Caco-2 (cell line): ENCODE measurements at regions not wholly inside any gene's neighbourhood (a gene's known extent, or its start where the extent isn't known, plus 50 kb on each side); places are given as distances from the start of the nearest gene placed in this dataset.

ENCODE experiments used
- BruUV-seq: library from RNA; stranded (reverse); fragments of 400-500 nt; replicated peaks from 2 replicates; lab custom pipeline; 2021; lab: Mats Ljungman, UMichigan
- CTCF ChIA-PET: fragments of 300-600 bp; sonication (Branson Sonifier 250); formaldehyde crosslinking; loops from one replicate; lab custom pipeline; 2022; ENCODE audit warnings: antibody characterized with exemption; lab: Charles Lee
- POLR2A ChIA-PET: fragments of 300-600 bp; sonication (Branson Sonifier 250); formaldehyde crosslinking; loops from one replicate; lab custom pipeline; 2022; ENCODE audit warnings: antibody characterized with exemption; lab: Charles Lee
- DNase-seq, 2 experiments: peaks; one replicate each; pipeline versions ENCODE4 v3.0.0 to v3.0.0-alpha.2; 2020 to 2022
- H3K27me3 ChIP-seq: replicated peaks from 2 replicates; pipeline ENCODE4 v1.6.0; 2011; ENCODE audit warnings: low read length; ENCODE audit not compliant: control insufficient read depth, insufficient read depth
- H3K36me3 ChIP-seq: 2 replicates; pipeline ENCODE4 v1.5.1; 2011; ENCODE audit warnings: low read length; ENCODE audit not compliant: control insufficient read depth, insufficient read depth
- H3K4me1 ChIP-seq: fragments of 250-450 bp; sonication (Bioruptor Pico); 2 replicates; pipeline ENCODE4 v1.5.1; 2020; ENCODE audit warnings: mild to moderate bottlenecking
- H3K4me3 ChIP-seq: 2 replicates; pipeline ENCODE4 v1.5.1; 2011; ENCODE audit warnings: low read depth, mild to moderate bottlenecking, control low read depth, low read length
- H3K9me3 ChIP-seq: fragments of 250-450 bp; sonication (Bioruptor Pico); 2 replicates; pipeline ENCODE4 v1.5.1; 2020; ENCODE audit warnings: mild to moderate bottlenecking, moderate library complexity
- H3K27ac Mint-ChIP-seq: one replicate; pipeline ENCODE4 v1.8.0; 2022; ENCODE audit warnings: mixed read lengths; ENCODE audit not compliant: unreplicated experiment
- H3K27me3 Mint-ChIP-seq: one replicate; pipeline ENCODE4 v1.8.0; 2022; ENCODE audit warnings: mixed read lengths; ENCODE audit not compliant: insufficient read depth, unreplicated experiment
- H3K36me3 Mint-ChIP-seq: one replicate; pipeline ENCODE4 v1.8.0; 2022; ENCODE audit warnings: mild to moderate bottlenecking, mixed read lengths; ENCODE audit not compliant: insufficient read depth, unreplicated experiment
- H3K4me1 Mint-ChIP-seq: one replicate; pipeline ENCODE4 v1.8.0; 2022; ENCODE audit warnings: low read depth, mixed read lengths; ENCODE audit not compliant: unreplicated experiment
- H3K4me3 Mint-ChIP-seq: one replicate; pipeline ENCODE4 v1.8.0; 2022; ENCODE audit warnings: mild to moderate bottlenecking, moderate library complexity, mixed read lengths; ENCODE audit not compliant: unreplicated experiment
- H3K9me3 Mint-ChIP-seq: one replicate; pipeline ENCODE4 v1.8.0; 2022; ENCODE audit warnings: mixed read lengths; ENCODE audit not compliant: unreplicated experiment
- intact Hi-C: fragments of 100-400 bp; cut with micrococcal nuclease; formaldehyde crosslinking; loops from one replicate; pipeline ENCODE4 v1.10.0; 2022; ENCODE audit not compliant: unreplicated experiment
- TF ChIP-seq, protein P1 (sequence below), 2 experiments: fragments of 200-600 bp in 1 of 2; IDR thresholded peaks; 1 replicate in 1 of 2; 2 replicates in 1 of 2; pipeline versions ENCODE4 v1.5.1 to v1.8.0; 2011 to 2022; ENCODE audit warnings: antibody characterized with exemption in 1 of 2, control low read depth in 1 of 2, inconsistent platforms in 1 of 2, low read depth in 1 of 2, low read length in 1 of 2, mild to moderate bottlenecking in 1 of 2, moderate library complexity in 1 of 2; ENCODE audit not compliant: insufficient read depth in 1 of 2, severe bottlenecking in 1 of 2, unreplicated experiment in 1 of 2

DNA sequence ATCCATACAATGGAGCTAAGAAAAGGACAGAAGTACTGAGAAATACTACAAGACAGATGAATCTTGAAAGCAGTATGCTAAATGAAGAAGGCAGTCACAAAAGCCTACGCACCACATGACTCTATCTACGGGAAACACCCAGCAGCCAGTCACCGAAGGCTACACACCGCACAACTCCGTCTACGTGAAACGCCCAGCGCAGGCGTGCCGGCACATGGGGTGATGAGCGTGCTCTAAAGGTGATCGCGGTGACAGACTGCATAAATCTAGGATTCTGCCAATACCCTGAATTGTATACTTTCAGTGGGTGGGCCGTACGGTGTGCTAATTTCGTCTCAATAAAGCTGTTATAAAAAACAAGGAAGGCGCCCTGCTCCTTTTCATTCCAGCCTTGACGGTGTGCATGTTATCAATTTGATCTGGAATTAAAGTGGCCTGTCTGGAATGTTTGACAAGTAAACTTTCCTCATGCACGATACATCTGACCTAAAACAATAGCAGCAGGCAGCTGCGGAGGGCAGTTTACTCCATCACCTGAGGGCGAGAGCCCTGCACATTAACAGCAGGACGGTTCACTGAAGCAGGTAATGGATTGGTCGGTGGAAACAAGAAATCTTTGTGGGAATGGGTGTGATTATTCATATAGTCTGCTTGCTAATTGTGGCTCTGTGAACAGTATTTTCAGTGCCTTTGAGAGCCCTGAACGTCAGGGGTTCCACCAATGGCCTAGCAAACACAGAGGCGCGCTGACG lies 86.2 kb upstream of the SALL3 start:
- no peak overlapping the region for H3K4me3 Mint-ChIP-seq
- Histone ChIP-seq H3K4me3 (no peak overlapping the region), H3K27me3 (no peaks in the 10 kb centered on the region), H3K9me3 (no peaks in the 10 kb centered on the region), H3K4me1 (no peaks in the 10 kb centered on the region), H3K36me3 (no peaks in the 10 kb centered on the region)
- H3K4me1 Mint-ChIP-seq: no peaks in the 10 kb centered on the region
- no peaks in the 10 kb centered on the region for H3K9me3 Mint-ChIP-seq
- intact Hi-C loops: no loop called here
- TF ChIP-seq, protein P1, sequence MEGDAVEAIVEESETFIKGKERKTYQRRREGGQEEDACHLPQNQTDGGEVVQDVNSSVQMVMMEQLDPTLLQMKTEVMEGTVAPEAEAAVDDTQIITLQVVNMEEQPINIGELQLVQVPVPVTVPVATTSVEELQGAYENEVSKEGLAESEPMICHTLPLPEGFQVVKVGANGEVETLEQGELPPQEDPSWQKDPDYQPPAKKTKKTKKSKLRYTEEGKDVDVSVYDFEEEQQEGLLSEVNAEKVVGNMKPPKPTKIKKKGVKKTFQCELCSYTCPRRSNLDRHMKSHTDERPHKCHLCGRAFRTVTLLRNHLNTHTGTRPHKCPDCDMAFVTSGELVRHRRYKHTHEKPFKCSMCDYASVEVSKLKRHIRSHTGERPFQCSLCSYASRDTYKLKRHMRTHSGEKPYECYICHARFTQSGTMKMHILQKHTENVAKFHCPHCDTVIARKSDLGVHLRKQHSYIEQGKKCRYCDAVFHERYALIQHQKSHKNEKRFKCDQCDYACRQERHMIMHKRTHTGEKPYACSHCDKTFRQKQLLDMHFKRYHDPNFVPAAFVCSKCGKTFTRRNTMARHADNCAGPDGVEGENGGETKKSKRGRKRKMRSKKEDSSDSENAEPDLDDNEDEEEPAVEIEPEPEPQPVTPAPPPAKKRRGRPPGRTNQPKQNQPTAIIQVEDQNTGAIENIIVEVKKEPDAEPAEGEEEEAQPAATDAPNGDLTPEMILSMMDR (IDR thresholded peaks at IDR 0.05; ENCODE audit: insufficient read depth in 1 of 2, low read depth in 1 of 2, low read length in 1 of 2, severe bottlenecking in 1 of 2, unreplicated experiment in 1 of 2): no peak
- H3K36me3 Mint-ChIP-seq: no peaks in the 10 kb centered on the region
- H3K27ac Mint-ChIP-seq: no peak overlapping the region
- CTCF ChIA-PET: no interaction called here
- no peak for DNase-seq
- POLR2A ChIA-PET: no interaction called here
- BruUV-seq: no TSS peak
- H3K27me3 Mint-ChIP-seq: no peaks in the 10 kb centered on the region

DNA sequence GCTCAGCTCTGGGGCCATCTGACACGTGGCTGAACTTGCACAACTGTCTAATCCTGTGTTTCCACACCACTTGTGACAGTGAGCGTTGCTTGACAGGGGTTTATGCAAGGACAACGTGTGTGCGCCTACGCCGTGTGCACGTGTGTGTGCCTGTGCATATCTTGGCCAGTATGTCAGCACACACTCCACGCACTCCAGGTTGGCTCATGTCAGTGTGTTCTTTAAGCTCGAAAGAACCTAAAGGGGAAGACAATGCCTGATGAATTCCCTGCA lies 85.6 kb upstream of the SALL3 start:
- no TSS peak for BruUV-seq
- Histone ChIP-seq H3K9me3 (no peaks in the 10 kb centered on the region), H3K4me1 (no peaks in the 10 kb centered on the region), H3K27me3 (no peaks in the 10 kb centered on the region), H3K4me3 (no peak overlapping the region), H3K36me3 (no peaks in the 10 kb centered on the region)
- no peak overlapping the region for H3K4me3 Mint-ChIP-seq
- no peaks in the 10 kb centered on the region for H3K27me3 Mint-ChIP-seq
- ChIA-PET POLR2A (no interaction called here), CTCF (no interaction called here)
- no peak overlapping the region for H3K27ac Mint-ChIP-seq
- TF ChIP-seq, protein P1 (IDR thresholded peaks at IDR 0.05; ENCODE audit: insufficient read depth in 1 of 2, low read depth in 1 of 2, low read length in 1 of 2, severe bottlenecking in 1 of 2, unreplicated experiment in 1 of 2): no peak
- H3K9me3 Mint-ChIP-seq: no peaks in the 10 kb centered on the region
- intact Hi-C loops: no loop called here
- H3K4me1 Mint-ChIP-seq: no peaks in the 10 kb centered on the region
- no peak for DNase-seq
- H3K36me3 Mint-ChIP-seq: no peaks in the 10 kb centered on the region

DNA sequence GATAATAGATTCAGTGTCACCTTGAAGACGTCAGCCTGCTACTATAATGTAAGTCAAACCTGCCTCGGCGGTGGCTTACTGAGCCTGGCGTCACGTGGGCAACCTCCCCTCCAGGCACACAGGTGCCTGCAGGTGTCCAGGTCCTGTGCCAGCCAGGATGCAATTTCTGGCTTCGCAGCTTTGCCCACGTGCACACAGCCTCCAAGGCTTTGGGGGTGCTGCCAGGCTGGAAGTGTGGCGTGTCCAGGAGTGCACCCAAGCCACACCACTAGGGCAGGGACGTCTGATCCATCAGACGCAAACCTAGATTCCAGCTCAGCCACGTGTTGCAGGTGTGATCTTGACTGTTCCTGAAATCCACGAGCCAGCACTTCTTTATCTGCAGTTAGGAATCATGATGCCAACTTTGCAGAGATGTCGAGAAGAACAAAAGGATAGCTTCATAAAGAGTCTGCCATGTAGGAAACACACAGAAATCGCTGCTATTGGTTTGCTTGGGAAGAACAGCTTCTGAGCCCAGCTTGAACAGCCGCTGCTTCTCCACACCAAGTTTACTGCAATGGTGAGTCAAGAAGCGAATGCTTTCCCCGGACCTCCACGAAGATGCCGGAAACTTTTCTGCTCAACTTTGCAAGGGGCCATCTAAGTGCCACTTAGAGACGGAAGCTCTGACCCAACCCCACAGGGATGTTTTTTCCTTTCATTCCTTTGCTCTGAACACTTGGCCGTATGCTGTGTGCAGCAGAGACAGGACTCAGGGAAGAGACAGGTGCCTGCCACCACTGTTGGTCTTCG lies 84.2 kb upstream of the SALL3 start:
- no TSS peak for BruUV-seq
- H3K4me3 ChIP-seq: no peak overlapping the region
- H3K4me1 ChIP-seq: no peaks in the 10 kb centered on the region
- intact Hi-C loops: no loop called here
- POLR2A ChIA-PET: no interaction called here
- Mint-ChIP-seq H3K36me3 (no peaks in the 10 kb centered on the region), H3K27me3 (no peaks in the 10 kb centered on the region), H3K9me3 (no peaks in the 10 kb centered on the region), H3K27ac (no peak overlapping the region), H3K4me1 (no peaks in the 10 kb centered on the region), H3K4me3 (no peak overlapping the region)
- no peaks in the 10 kb centered on the region for H3K36me3 ChIP-seq
- DNase-seq: no peak
- CTCF ChIA-PET: no interaction called here
- no peaks in the 10 kb centered on the region for H3K27me3 ChIP-seq
- H3K9me3 ChIP-seq: no peaks in the 10 kb centered on the region
- TF ChIP-seq, protein P1 (IDR thresholded peaks at IDR 0.05; ENCODE audit: insufficient read depth in 1 of 2, low read depth in 1 of 2, low read length in 1 of 2, severe bottlenecking in 1 of 2, unreplicated experiment in 1 of 2): no peak
